ENCODE measurements at regions not wholly inside any gene's neighbourhood (a gene's known extent, or its start where the extent isn't known, plus 50 kb on each side); places are given as distances from the start of the nearest gene placed in this dataset.

DNA sequence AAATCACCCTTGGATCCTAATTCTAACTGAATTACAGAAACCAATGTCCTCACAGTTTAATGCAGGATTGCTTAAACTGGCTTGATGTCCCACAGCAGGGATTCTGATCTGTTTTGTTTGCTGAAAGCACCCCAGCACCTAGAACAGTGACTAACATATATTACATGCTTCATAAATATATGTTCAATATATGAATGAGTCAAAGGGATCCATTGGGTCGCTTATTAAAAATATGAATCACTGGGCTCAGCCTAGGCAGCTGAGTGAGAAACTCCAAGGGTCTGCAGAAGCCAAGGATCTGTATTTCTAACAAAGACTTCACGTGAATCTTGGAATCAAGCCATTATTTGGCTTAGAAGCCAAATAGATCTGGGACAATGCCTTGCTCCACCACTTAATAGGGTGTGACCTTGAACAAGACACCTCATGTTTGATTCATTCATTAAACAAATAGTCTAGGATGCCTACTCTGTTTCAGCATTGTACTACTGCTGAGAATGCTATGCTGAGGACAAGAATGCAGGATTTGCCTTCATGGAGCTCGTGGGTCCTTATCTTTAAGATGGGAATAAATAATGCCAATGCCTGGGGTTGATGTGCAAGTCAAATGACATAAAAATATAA is 103.4 kb upstream of the DLX6 start:
- TF ChIP-seq GATA2 (IDR thresholded peaks at IDR 0.05; ENCODE audit: low read depth, low read length) (no peak), GATA3 (IDR thresholded peaks at IDR 0.05; ENCODE audit: low read depth, low read length) (no peak)
